ENCODE measurements at regions not wholly inside any gene's neighbourhood (a gene's known extent, or its start where the extent isn't known, plus 50 kb on each side); places are given as distances from the start of the nearest gene placed in this dataset.

GRCh38 chr6:90795078-90795477 is 208.2 kb upstream of the MAP3K7 start:
- Mint-ChIP-seq H3K9me3 (no peaks in the 10 kb centered on the region), H3K27ac (no peak overlapping the region), H3K4me1 (peaks cover 18% of the 10 kb centered on the region), H3K4me3 (no peak overlapping the region), H3K36me3 (no peaks in the 10 kb centered on the region), H3K27me3 (ENCODE audit: low read depth) (peaks cover 10% of the 10 kb centered on the region)
- DNase-seq (ENCODE audit: low spot score in 2 of 2, unreplicated experiment in 2 of 2), result no peak
- TF ChIP-seq CTCF (IDR thresholded peaks at IDR 0.05; ENCODE audit: unreplicated experiment), result no peak

GRCh38 chr6:90793771-90794170 is 206.9 kb upstream of the MAP3K7 start:
- Mint-ChIP-seq H3K36me3 (no peaks in the 10 kb centered on the region), H3K4me3 (no peak overlapping the region), H3K27me3 (ENCODE audit: low read depth) (peaks cover 4% of the 10 kb centered on the region), H3K4me1 (peaks cover 25% of the 10 kb centered on the region), H3K9me3 (no peaks in the 10 kb centered on the region), H3K27ac (no peak overlapping the region)
- DNase-seq (ENCODE audit: low spot score in 2 of 2, unreplicated experiment in 2 of 2), result no peak
- no peak for TF ChIP-seq CTCF (IDR thresholded peaks at IDR 0.05; ENCODE audit: unreplicated experiment)

- H3K4me1 Mint-ChIP-seq, result peaks cover 25% of the 10 kb centered on the region
- H3K4me3 Mint-ChIP-seq, result no peak overlapping the region
- H3K36me3 Mint-ChIP-seq, result no peaks in the 10 kb centered on the region
- TF ChIP-seq CTCF (IDR thresholded peaks at IDR 0.05; ENCODE audit: unreplicated experiment), result no peak
- H3K9me3 Mint-ChIP-seq, result no peaks in the 10 kb centered on the region
- peaks cover 5% of the 10 kb centered on the region for H3K27me3 Mint-ChIP-seq (ENCODE audit: low read depth)
- DNase-seq (ENCODE audit: low spot score in 2 of 2, unreplicated experiment in 2 of 2), result no peak
- H3K27ac Mint-ChIP-seq, result no peak overlapping the region
Observed at GRCh38 chr6:90790696-90791095, 203.8 kb upstream of the MAP3K7 start.

- H3K27ac Mint-ChIP-seq, result no peak overlapping the region
- H3K9me3 Mint-ChIP-seq, result no peaks in the 10 kb centered on the region
- no peaks in the 10 kb centered on the region for H3K36me3 Mint-ChIP-seq
- H3K4me3 Mint-ChIP-seq, result no peak overlapping the region
- peaks cover 9% of the 10 kb centered on the region for H3K27me3 Mint-ChIP-seq (ENCODE audit: low read depth)
- TF ChIP-seq CTCF (IDR thresholded peaks at IDR 0.05; ENCODE audit: unreplicated experiment), result no peak
- DNase-seq (ENCODE audit: low spot score in 2 of 2, unreplicated experiment in 2 of 2), result peak in 1 of 2 experiments; percentile 21
- H3K4me1 Mint-ChIP-seq, result peaks cover 28% of the 10 kb centered on the region
Observed at GRCh38 chr6:90790058-90790457, 203.2 kb upstream of the MAP3K7 start.

GRCh38 chr6:90788781-90789180 is 201.9 kb upstream of the MAP3K7 start:
- no peaks in the 10 kb centered on the region for H3K36me3 Mint-ChIP-seq
- no peak for TF ChIP-seq CTCF (IDR thresholded peaks at IDR 0.05; ENCODE audit: unreplicated experiment)
- H3K4me1 Mint-ChIP-seq, result peaks cover 40% of the 10 kb centered on the region
- no peak overlapping the region for H3K27ac Mint-ChIP-seq
- H3K4me3 Mint-ChIP-seq, result no peak overlapping the region
- no peaks in the 10 kb centered on the region for H3K9me3 Mint-ChIP-seq
- H3K27me3 Mint-ChIP-seq (ENCODE audit: low read depth), result peaks cover 10% of the 10 kb centered on the region
- DNase-seq (ENCODE audit: low spot score in 2 of 2, unreplicated experiment in 2 of 2), result no peak

- Mint-ChIP-seq H3K9me3 (no peaks in the 10 kb centered on the region), H3K36me3 (no peaks in the 10 kb centered on the region), H3K27me3 (ENCODE audit: low read depth) (peaks cover 10% of the 10 kb centered on the region), H3K27ac (no peak overlapping the region), H3K4me3 (no peak overlapping the region), H3K4me1 (peaks cover 48% of the 10 kb centered on the region)
- no peak for TF ChIP-seq CTCF (IDR thresholded peaks at IDR 0.05; ENCODE audit: unreplicated experiment)
- no peak for DNase-seq (ENCODE audit: low spot score in 2 of 2, unreplicated experiment in 2 of 2)
Observed at GRCh38 chr6:90787446-90787845, 200.6 kb upstream of the MAP3K7 start.
